Hepatocyte (in vitro differentiated cells): ENCODE measurements at regions not wholly inside any gene's neighbourhood (a gene's known extent, or its start where the extent isn't known, plus 50 kb on each side); places are given as distances from the start of the nearest gene placed in this dataset.

Source experiments
- DNase-seq: peaks from one replicate; pipeline ENCODE4 v3.0.0-alpha.2; 2016; ENCODE audit warnings: low spot score
- H2AFZ ChIP-seq: fragments of 200-600 bp; sonication (generic); 2 replicates; pipeline ENCODE4 v1.6.0; 2016; ENCODE audit warnings: antibody characterized with exemption, mild to moderate bottlenecking
- H3K27ac ChIP-seq: fragments of 200-600 bp; sonication (generic); 2 replicates; pipeline ENCODE4 v1.5.1; 2016; ENCODE audit warnings: mild to moderate bottlenecking
- H3K27me3 ChIP-seq: fragments of 200-600 bp; sonication (generic); 2 replicates; pipeline ENCODE4 v1.6.1; 2016
- H3K36me3 ChIP-seq: fragments of 200-600 bp; sonication (generic); replicated peaks from 2 replicates; pipeline ENCODE4 v1.5.1; 2016; ENCODE audit warnings: low read depth; ENCODE audit not compliant: insufficient read depth
- H3K4me1 ChIP-seq: fragments of 200-600 bp; sonication (generic); 2 replicates; pipeline ENCODE4 v1.5.1; 2016; ENCODE audit warnings: mild to moderate bottlenecking, moderate library complexity; ENCODE audit not compliant: insufficient read depth
- H3K4me2 ChIP-seq: fragments of 200-600 bp; sonication (generic); 2 replicates; pipeline ENCODE4 v1.6.0; 2016
- H3K4me3 ChIP-seq: fragments of 200-600 bp; sonication (generic); 2 replicates; pipeline ENCODE4 v1.5.1; 2016; ENCODE audit warnings: mild to moderate bottlenecking
- H3K79me2 ChIP-seq: fragments of 200-600 bp; sonication (generic); 2 replicates; pipeline ENCODE4 v1.6.0; 2017; ENCODE audit warnings: mild to moderate bottlenecking
- H3K9me2 ChIP-seq: fragments of 200-600 bp; sonication (generic); replicated peaks from 2 replicates; pipeline ENCODE4 v1.6.0; 2017; ENCODE audit warnings: mild to moderate bottlenecking; ENCODE audit not compliant: insufficient read depth
- H3K9me3 ChIP-seq: fragments of 200-600 bp; sonication (generic); 2 replicates; pipeline ENCODE4 v1.5.1; 2016; ENCODE audit warnings: low read depth, mild to moderate bottlenecking
- H4K20me1 ChIP-seq: fragments of 200-600 bp; sonication (generic); 2 replicates; pipeline ENCODE4 v1.6.0; 2016; ENCODE audit warnings: mild to moderate bottlenecking; ENCODE audit not compliant: insufficient read depth, poor library complexity, severe bottlenecking
- EZH2 ChIP-seq: fragments of 200-600 bp; sonication (generic); IDR thresholded peaks from 2 replicates; pipeline ENCODE4 v1.6.1; 2016; ENCODE audit warnings: antibody characterized with exemption, mild to moderate bottlenecking, borderline replicate concordance
- EZH2phosphoT487 ChIP-seq: fragments of 200-600 bp; sonication (generic); IDR thresholded peaks from one replicate; pipeline ENCODE4 v1.6.1; 2018; ENCODE audit warnings: antibody characterized with exemption, mild to moderate bottlenecking, low read depth, moderate library complexity; ENCODE audit not compliant: unreplicated experiment, severe bottlenecking
- WGBS: methylation state at CpG from one replicate; pipeline ENCODE4 v1.1.6; 2016; ENCODE audit warnings: low lambda C conversion rate; ENCODE audit errors: missing lambda C conversion rate; 5-methylcytosine and 5-hydroxymethylcytosine counted together
- TF ChIP-seq, protein P1 (sequence below): fragments of 200-600 bp; sonication (generic); IDR thresholded peaks from 2 replicates; pipeline ENCODE4 v1.5.1; 2016; ENCODE audit warnings: antibody characterized with exemption, mild to moderate bottlenecking; ENCODE audit not compliant: poor library complexity

DNA sequence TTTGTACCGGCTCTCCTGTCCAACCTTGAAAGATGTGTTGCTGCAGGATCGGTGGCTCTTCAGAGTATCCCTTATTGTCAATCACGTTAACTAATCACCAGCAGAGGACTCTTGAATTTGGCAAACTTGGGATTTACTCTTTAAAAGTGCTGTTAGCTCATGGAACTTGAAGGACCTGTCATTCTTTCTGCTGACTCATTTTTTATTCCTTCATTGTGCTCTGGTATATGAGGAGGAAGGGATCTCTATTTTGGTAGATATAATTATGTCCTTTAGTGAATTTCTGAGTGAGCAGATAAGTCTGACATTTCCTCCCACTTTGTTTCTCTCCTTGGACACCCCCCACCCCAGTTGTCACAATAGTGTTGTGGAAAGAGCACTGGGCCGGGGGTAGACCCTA, 175.1 kb upstream of the HDAC9 start:
- H2AFZ ChIP-seq = no peak overlapping the region
- H3K4me1 ChIP-seq = no peaks in the 10 kb centered on the region
- DNase-seq = no peak
- H4K20me1 ChIP-seq = no peaks in the 10 kb centered on the region
- no peak overlapping the region for H3K27ac ChIP-seq
- no peak overlapping the region for H3K4me2 ChIP-seq
- 92% methylated on average over 4 of the region's 4 CpGs for WGBS
- no peaks in the 10 kb centered on the region for H3K79me2 ChIP-seq
- no peaks in the 10 kb centered on the region for H3K9me3 ChIP-seq
- no peak overlapping the region for H3K4me3 ChIP-seq
- H3K27me3 ChIP-seq = no peaks in the 10 kb centered on the region
- H3K9me2 ChIP-seq = no peaks in the 10 kb centered on the region
- TF ChIP-seq, protein P1, sequence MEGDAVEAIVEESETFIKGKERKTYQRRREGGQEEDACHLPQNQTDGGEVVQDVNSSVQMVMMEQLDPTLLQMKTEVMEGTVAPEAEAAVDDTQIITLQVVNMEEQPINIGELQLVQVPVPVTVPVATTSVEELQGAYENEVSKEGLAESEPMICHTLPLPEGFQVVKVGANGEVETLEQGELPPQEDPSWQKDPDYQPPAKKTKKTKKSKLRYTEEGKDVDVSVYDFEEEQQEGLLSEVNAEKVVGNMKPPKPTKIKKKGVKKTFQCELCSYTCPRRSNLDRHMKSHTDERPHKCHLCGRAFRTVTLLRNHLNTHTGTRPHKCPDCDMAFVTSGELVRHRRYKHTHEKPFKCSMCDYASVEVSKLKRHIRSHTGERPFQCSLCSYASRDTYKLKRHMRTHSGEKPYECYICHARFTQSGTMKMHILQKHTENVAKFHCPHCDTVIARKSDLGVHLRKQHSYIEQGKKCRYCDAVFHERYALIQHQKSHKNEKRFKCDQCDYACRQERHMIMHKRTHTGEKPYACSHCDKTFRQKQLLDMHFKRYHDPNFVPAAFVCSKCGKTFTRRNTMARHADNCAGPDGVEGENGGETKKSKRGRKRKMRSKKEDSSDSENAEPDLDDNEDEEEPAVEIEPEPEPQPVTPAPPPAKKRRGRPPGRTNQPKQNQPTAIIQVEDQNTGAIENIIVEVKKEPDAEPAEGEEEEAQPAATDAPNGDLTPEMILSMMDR = no peak
- TF ChIP-seq EZH2phosphoT487 (no peak), EZH2 (no peak)
- H3K36me3 ChIP-seq = no peaks in the 10 kb centered on the region

DNA sequence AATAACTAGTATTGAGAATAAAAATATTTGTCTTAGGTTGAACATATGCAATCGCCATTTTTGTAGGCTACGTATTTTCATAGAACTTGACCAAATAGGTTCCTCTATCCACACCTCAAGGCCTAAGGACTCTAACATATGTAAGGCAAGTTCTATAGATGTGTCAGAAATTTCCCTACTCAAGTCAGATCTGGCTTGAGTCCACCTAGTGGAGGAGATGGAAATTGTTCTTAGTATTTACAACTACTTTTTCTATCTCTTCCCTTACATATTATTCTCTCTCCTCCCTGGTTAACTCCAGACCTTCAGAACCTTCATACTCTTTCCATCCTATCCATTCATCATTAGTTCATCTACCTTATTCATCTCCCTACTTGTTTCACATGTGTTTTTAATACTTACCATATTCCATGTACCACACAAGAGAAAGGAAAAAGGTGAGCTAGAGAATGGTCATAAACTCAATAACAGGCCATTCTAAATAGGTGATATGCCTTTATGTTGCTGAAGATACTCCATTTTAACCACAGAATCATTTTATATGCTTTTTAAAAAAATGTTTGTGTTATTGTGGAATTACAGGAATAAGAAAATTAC, 174.5 kb upstream of the HDAC9 start:
- Histone ChIP-seq H2AFZ (no peak overlapping the region), H3K4me3 (no peak overlapping the region), H3K9me3 (no peaks in the 10 kb centered on the region), H3K27ac (no peak overlapping the region), H4K20me1 (no peaks in the 10 kb centered on the region), H3K36me3 (no peaks in the 10 kb centered on the region), H3K9me2 (no peaks in the 10 kb centered on the region), H3K4me2 (no peak overlapping the region), H3K79me2 (no peaks in the 10 kb centered on the region), H3K4me1 (no peaks in the 10 kb centered on the region), H3K27me3 (no peaks in the 10 kb centered on the region)
- WGBS = 89% methylated on average over 2 of the region's 2 CpGs
- TF ChIP-seq EZH2 = no peak
- TF ChIP-seq, protein P1 = peak; percentile 47
- no peak for TF ChIP-seq EZH2phosphoT487
- peak; percentile 63 for DNase-seq

DNA sequence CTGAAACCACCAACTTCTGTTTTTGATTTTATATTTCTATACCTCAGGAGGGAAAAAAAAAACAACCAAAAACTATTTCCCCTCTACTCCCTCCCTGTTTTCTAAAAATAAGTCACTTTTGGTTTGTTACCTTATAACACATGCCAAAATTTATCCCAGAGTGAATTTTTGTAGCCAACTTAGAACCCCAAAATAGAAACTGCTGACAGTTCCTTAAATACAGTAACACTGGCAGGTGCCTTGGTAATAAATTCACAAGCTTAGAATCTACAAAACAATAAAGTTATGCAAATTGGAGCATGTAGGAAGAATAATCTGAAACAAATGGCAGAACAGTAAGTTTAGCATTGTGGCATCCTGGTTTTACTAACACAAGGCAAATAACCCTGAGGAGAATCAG, 165.0 kb upstream of the HDAC9 start:
- no peaks in the 10 kb centered on the region for H3K36me3 ChIP-seq

More for the DNA sequence above, 165.0 kb upstream of the HDAC9 start:
- no peak overlapping the region for H3K4me3 ChIP-seq
- TF ChIP-seq EZH2phosphoT487 (no peak), EZH2 (no peak)
- TF ChIP-seq, protein P1 = no peak
- no peaks in the 10 kb centered on the region for H4K20me1 ChIP-seq
- H2AFZ ChIP-seq = no peak overlapping the region
- no peaks in the 10 kb centered on the region for H3K9me3 ChIP-seq
- H3K4me2 ChIP-seq = no peak overlapping the region
- no peaks in the 10 kb centered on the region for H3K9me2 ChIP-seq
- no peaks in the 10 kb centered on the region for H3K79me2 ChIP-seq
- no peaks in the 10 kb centered on the region for H3K27me3 ChIP-seq
- H3K4me1 ChIP-seq = no peaks in the 10 kb centered on the region
- no peak for DNase-seq
- H3K27ac ChIP-seq = no peak overlapping the region
